Parathyroid adenoma (tissue), 2 donors: ENCODE measurements at regions not wholly inside any gene's neighbourhood (a gene's known extent, or its start where the extent isn't known, plus 50 kb on each side); places are given as distances from the start of the nearest gene placed in this dataset.

Experiments
- H2AFZ ChIP-seq: fragments of 300-600 bp; sonication (generic); one replicate; pipeline ENCODE4 v1.7.0; 2017; ENCODE audit warnings: antibody characterized with exemption, mild to moderate bottlenecking
- H3K27ac ChIP-seq: fragments of 300-600 bp; sonication (generic); one replicate; pipeline ENCODE4 v1.7.0; 2017
- H3K27me3 ChIP-seq: fragments of 300-600 bp; sonication (generic); one replicate; pipeline ENCODE4 v1.7.0; 2017; ENCODE audit warnings: low read length; ENCODE audit not compliant: control insufficient read depth, insufficient read depth
- H3K36me3 ChIP-seq: fragments of 300-600 bp; sonication (generic); one replicate; pipeline ENCODE4 v1.7.0; 2017; ENCODE audit warnings: low read length; ENCODE audit not compliant: control insufficient read depth, insufficient read depth
- H3K4me1 ChIP-seq: fragments of 300-600 bp; sonication (generic); one replicate; pipeline ENCODE4 v1.7.0; 2017; ENCODE audit warnings: control low read depth
- H3K4me2 ChIP-seq: fragments of 300-600 bp; sonication (generic); one replicate; pipeline ENCODE4 v1.7.0; 2017; ENCODE audit warnings: low read length
- H3K4me3 ChIP-seq: fragments of 300-600 bp; sonication (generic); one replicate; pipeline ENCODE4 v1.7.0; 2017; ENCODE audit warnings: low read depth, low read length
- H3K79me2 ChIP-seq: fragments of 300-600 bp; sonication (generic); one replicate; pipeline ENCODE4 v1.7.0; 2017; ENCODE audit warnings: control low read depth
- H3K9ac ChIP-seq: fragments of 300-600 bp; sonication (generic); one replicate; pipeline ENCODE4 v1.7.0; 2017; ENCODE audit warnings: mild to moderate bottlenecking
- H3K9me3 ChIP-seq: fragments of 300-600 bp; sonication (generic); one replicate; pipeline ENCODE4 v1.7.0; 2017; ENCODE audit warnings: low read length; ENCODE audit not compliant: control insufficient read depth
- TF ChIP-seq, protein P1 (sequence below): fragments of 300-600 bp; sonication (generic); IDR thresholded peaks from one replicate; pipeline ENCODE4 v1.7.0; 2017; ENCODE audit warnings: antibody characterized with exemption, mild to moderate bottlenecking
- donor health status: primary hyperparathyroidism.

DNA sequence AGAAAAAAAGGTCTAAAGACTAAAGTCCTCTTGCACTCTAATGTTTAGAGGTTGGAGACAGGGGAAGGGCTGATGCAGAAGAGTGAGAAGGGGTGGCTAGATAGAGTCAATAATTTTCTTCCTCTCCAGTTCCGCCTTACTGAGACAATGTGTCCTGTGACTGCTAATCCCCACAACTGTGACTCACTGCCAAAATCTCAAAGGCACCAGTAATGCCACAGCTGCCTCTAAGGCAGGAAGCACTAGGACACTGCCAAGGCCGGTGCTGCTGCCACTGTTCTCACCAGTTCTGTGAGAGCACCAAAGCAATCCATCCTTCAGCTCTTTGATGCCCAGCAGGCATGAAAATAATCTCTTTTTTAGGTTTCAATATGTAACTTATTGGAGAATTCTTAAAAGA lies 701.9 kb upstream of the MAP3K7 start:
- no peaks in the 10 kb centered on the region for H3K9me3 ChIP-seq
- no peak overlapping the region for H3K4me3 ChIP-seq
- no peaks in the 10 kb centered on the region for H3K4me1 ChIP-seq
- no peak overlapping the region for H2AFZ ChIP-seq
- no peaks in the 10 kb centered on the region for H3K79me2 ChIP-seq
- H3K27ac ChIP-seq, result no peak overlapping the region
- TF ChIP-seq, protein P1, sequence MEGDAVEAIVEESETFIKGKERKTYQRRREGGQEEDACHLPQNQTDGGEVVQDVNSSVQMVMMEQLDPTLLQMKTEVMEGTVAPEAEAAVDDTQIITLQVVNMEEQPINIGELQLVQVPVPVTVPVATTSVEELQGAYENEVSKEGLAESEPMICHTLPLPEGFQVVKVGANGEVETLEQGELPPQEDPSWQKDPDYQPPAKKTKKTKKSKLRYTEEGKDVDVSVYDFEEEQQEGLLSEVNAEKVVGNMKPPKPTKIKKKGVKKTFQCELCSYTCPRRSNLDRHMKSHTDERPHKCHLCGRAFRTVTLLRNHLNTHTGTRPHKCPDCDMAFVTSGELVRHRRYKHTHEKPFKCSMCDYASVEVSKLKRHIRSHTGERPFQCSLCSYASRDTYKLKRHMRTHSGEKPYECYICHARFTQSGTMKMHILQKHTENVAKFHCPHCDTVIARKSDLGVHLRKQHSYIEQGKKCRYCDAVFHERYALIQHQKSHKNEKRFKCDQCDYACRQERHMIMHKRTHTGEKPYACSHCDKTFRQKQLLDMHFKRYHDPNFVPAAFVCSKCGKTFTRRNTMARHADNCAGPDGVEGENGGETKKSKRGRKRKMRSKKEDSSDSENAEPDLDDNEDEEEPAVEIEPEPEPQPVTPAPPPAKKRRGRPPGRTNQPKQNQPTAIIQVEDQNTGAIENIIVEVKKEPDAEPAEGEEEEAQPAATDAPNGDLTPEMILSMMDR, result no peak
- H3K9ac ChIP-seq, result no peak overlapping the region
- no peaks in the 10 kb centered on the region for H3K27me3 ChIP-seq
- H3K36me3 ChIP-seq, result no peaks in the 10 kb centered on the region
- H3K4me2 ChIP-seq, result no peak overlapping the region

DNA sequence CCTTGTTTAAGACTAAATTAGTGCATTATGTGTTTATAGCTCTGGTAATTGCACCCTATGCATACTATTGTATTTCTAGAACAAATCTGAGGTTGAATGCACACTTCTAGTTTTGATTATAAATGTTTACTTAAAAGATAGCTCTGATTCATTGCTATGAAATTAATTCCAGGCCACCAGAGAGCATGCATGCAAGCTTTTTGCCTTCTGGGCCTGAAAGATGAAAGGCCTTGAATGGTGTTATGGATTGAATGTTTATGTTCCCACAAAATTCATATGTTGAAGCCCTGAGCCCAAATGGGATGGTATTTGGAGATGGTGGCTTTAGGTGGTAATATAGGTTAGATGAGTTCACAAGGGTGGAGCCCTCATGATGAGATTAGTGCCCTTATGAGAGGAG lies 695.0 kb upstream of the MAP3K7 start:
- Histone ChIP-seq H3K4me3 (no peak overlapping the region), H3K79me2 (no peaks in the 10 kb centered on the region), H3K4me1 (no peaks in the 10 kb centered on the region), H3K4me2 (no peak overlapping the region), H3K36me3 (no peaks in the 10 kb centered on the region), H3K9me3 (no peaks in the 10 kb centered on the region), H3K9ac (no peak overlapping the region), H3K27me3 (no peaks in the 10 kb centered on the region), H2AFZ (no peak overlapping the region), H3K27ac (no peak overlapping the region)
- TF ChIP-seq, protein P1, result no peak

DNA sequence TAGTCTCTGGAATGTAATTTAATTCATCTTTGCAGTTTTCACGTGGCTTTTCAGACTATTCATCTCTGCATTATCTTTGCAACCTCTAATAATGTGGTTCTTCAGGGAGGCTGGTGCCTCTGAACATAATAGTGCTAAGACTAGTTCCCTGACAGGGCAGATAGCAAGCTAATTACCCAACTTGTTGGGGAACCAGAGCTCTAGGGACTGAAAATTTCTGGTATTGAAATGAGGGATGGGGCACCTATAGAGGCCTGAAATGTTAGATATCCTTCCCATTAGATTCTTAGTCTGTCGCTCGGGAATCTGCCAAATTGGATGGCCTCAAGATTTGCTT lies 693.6 kb upstream of the MAP3K7 start:
- Histone ChIP-seq H3K4me2 (no peak overlapping the region), H3K36me3 (no peaks in the 10 kb centered on the region), H3K4me3 (no peak overlapping the region), H3K27me3 (no peaks in the 10 kb centered on the region), H3K9ac (no peak overlapping the region), H3K27ac (no peak overlapping the region), H3K4me1 (no peaks in the 10 kb centered on the region), H3K9me3 (no peaks in the 10 kb centered on the region), H3K79me2 (no peaks in the 10 kb centered on the region), H2AFZ (no peak overlapping the region)
- TF ChIP-seq, protein P1, result no peak

DNA sequence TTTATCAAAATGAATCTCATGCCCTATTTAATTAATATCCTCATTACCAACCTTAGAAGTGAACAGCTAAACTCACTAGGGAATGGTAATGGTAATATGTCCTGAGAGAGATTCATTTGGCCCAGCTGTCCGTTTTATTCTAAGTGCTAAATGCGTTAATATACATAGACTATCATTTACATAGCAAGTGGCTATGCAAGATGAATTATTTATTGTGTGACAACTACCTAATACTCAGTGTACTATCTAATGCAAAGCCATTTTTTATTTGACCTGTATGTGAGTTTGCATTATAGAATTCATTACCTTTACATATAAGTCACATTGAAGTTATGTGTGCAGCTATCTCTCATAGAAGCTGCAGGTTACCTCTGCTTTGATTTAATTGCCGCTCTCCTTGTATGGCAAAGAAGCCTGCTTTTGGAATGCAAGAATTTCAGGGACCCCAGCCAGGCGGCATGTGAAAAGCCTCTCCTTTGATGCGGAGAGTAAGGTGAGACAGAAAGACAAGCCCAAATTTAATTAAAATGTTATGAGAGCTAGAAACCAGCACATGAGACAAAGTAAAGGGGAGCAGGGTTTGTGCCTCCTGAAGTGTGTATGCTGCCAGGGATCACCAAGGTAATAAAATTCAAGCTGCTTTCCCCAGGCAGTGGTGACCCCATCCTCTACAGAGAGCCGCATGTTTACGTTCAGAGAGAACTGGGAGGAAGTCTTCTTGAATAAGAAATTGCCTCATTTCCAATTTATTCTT lies 693.0 kb upstream of the MAP3K7 start:
- H3K4me2 ChIP-seq, result no peak overlapping the region
- H3K36me3 ChIP-seq, result no peaks in the 10 kb centered on the region
- no peak overlapping the region for H3K4me3 ChIP-seq
- H3K9me3 ChIP-seq, result no peaks in the 10 kb centered on the region
- H3K4me1 ChIP-seq, result no peaks in the 10 kb centered on the region
- no peaks in the 10 kb centered on the region for H3K27me3 ChIP-seq
- no peak overlapping the region for H3K9ac ChIP-seq
- H2AFZ ChIP-seq, result no peak overlapping the region
- no peak overlapping the region for H3K27ac ChIP-seq
- TF ChIP-seq, protein P1, result no peak
- no peaks in the 10 kb centered on the region for H3K79me2 ChIP-seq

DNA sequence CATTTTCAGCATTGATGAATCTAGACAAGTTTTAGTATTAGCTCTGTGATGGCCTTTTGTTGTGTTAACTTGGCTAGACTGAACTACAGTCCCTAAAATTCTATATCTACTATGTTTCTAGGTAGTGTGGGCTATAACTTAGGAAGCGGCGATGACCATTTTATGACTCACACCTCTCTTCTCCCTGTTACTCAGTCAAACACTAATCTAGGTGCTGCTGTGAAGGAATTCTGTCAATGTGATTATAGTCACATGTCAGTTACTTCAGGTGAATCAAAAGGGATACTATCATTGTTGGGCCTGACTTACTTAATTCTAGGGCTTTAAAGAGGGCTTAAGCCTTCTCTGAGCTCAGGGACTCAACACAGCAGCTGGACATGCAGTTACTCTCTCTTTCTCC lies 691.5 kb upstream of the MAP3K7 start:
- no peak overlapping the region for H3K4me3 ChIP-seq
- H3K9me3 ChIP-seq, result no peaks in the 10 kb centered on the region
- no peaks in the 10 kb centered on the region for H3K79me2 ChIP-seq
- H3K4me2 ChIP-seq, result no peak overlapping the region
- TF ChIP-seq, protein P1, result no peak
- no peaks in the 10 kb centered on the region for H3K27me3 ChIP-seq
- no peaks in the 10 kb centered on the region for H3K4me1 ChIP-seq
- no peaks in the 10 kb centered on the region for H3K36me3 ChIP-seq
- no peak overlapping the region for H3K27ac ChIP-seq
- H3K9ac ChIP-seq, result no peak overlapping the region
- H2AFZ ChIP-seq, result no peak overlapping the region
